DND-41 (cell line): ENCODE measurements at regions not wholly inside any gene's neighbourhood (a gene's known extent, or its start where the extent isn't known, plus 50 kb on each side); places are given as distances from the start of the nearest gene placed in this dataset.

Source experiments
- ATAC-seq: fragments of 200-7000 bp; cut with Tn5 transposase; 3 replicates; pipeline ENCODE4 v1.9.1; 2021; ENCODE audit warnings: low read depth; ENCODE audit not compliant: insufficient read depth
- DNase-seq: peaks from one replicate; pipeline ENCODE4 v3.0.0-alpha.2; 2020
- H2AFZ ChIP-seq: 2 replicates; pipeline ENCODE4 v1.6.0; 2012; ENCODE audit warnings: low read depth, low read length
- H3K27ac ChIP-seq: 2 replicates; pipeline ENCODE4 v1.5.1; 2012; ENCODE audit warnings: low read length, inconsistent platforms
- H3K27me3 ChIP-seq: fragments of 200-600 bp; sonication (generic); 2 replicates; pipeline ENCODE4 v1.6.0; 2012; ENCODE audit warnings: low read length, mild to moderate bottlenecking, inconsistent platforms; ENCODE audit not compliant: insufficient read depth, poor library complexity
- H3K36me3 ChIP-seq: 2 replicates; pipeline ENCODE4 v1.5.1; 2012; ENCODE audit warnings: low read length, inconsistent platforms; ENCODE audit not compliant: insufficient read depth
- H3K4me1 ChIP-seq: 2 replicates; pipeline ENCODE4 v1.5.1; 2012; ENCODE audit warnings: mild to moderate bottlenecking, low read length; ENCODE audit not compliant: insufficient read depth
- H3K4me2 ChIP-seq: 2 replicates; pipeline ENCODE4 v1.6.0; 2012; ENCODE audit warnings: mild to moderate bottlenecking, moderate library complexity, low read length, inconsistent platforms; ENCODE audit not compliant: insufficient read depth
- H3K4me3 ChIP-seq, 2 experiments: fragments of 200-600 bp in 1 of 2; shearing (Covaris generic) in 1 of 2; 2 replicates each; pipeline ENCODE4 v1.5.1; 2012 to 2016; ENCODE audit warnings: inconsistent platforms in 2 of 2, low read length in 2 of 2, mild to moderate bottlenecking in 2 of 2, low read depth in 1 of 2, moderate library complexity in 1 of 2
- H3K79me2 ChIP-seq: 2 replicates; pipeline ENCODE4 v1.6.0; 2012; ENCODE audit warnings: low read length, inconsistent platforms; ENCODE audit not compliant: insufficient read depth
- H3K9ac ChIP-seq: 2 replicates; pipeline ENCODE4 v1.6.0; 2012; ENCODE audit warnings: low read depth, mild to moderate bottlenecking, inconsistent platforms, low read length, moderate library complexity
- H3K9me3 ChIP-seq: 2 replicates; pipeline ENCODE4 v1.5.1; 2012; ENCODE audit warnings: low read length, moderate library complexity, mild to moderate bottlenecking, inconsistent platforms; ENCODE audit not compliant: insufficient read depth, severe bottlenecking
- H4K20me1 ChIP-seq: 2 replicates; pipeline ENCODE4 v1.6.0; 2012; ENCODE audit warnings: low read length; ENCODE audit not compliant: insufficient read depth
- CTCF ChIP-seq: IDR thresholded peaks from 2 replicates; pipeline ENCODE4 v1.5.1; 2012; ENCODE audit warnings: borderline replicate concordance, low read length, moderate library complexity, mild to moderate bottlenecking; ENCODE audit not compliant: poor library complexity, severe bottlenecking; ENCODE audit errors: extremely low read depth
- EZH2 ChIP-seq: IDR thresholded peaks from 3 replicates; pipeline ENCODE4 v1.6.1; 2012; ENCODE audit warnings: borderline replicate concordance, low read depth, mild to moderate bottlenecking, moderate library complexity, low read length, inconsistent platforms; ENCODE audit not compliant: severe bottlenecking

GRCh38 chr6:15714658-15715057, 51.8 kb upstream of the DTNBP1 start:
- H3K79me2 ChIP-seq: no peaks in the 10 kb centered on the region
- H3K27me3 ChIP-seq: peaks cover 8% of the 10 kb centered on the region
- DNase-seq (no peak), ATAC-seq (no peak)
- peaks cover 3% of the 10 kb centered on the region for H3K9me3 ChIP-seq
- no peak overlapping the region for H3K27ac ChIP-seq
- no peak overlapping the region for H2AFZ ChIP-seq
- no peak overlapping the region for H3K9ac ChIP-seq
- no peak overlapping the region for H3K4me3 ChIP-seq
- no peaks in the 10 kb centered on the region for H3K36me3 ChIP-seq
- TF ChIP-seq EZH2: no peak
- TF ChIP-seq CTCF: no peak
- H4K20me1 ChIP-seq: no peaks in the 10 kb centered on the region
- H3K4me1 ChIP-seq: no peaks in the 10 kb centered on the region
- H3K4me2 ChIP-seq: no peak overlapping the region

- no peaks in the 10 kb centered on the region for H4K20me1 ChIP-seq
- H3K27me3 ChIP-seq: peaks cover 8% of the 10 kb centered on the region
- H3K4me2 ChIP-seq: no peak overlapping the region
- no peak overlapping the region for H3K9ac ChIP-seq
- no peaks in the 10 kb centered on the region for H3K79me2 ChIP-seq
- ATAC-seq: no peak
- no peaks in the 10 kb centered on the region for H3K4me1 ChIP-seq
- no peak overlapping the region for H3K27ac ChIP-seq
- DNase-seq: no peak
- H3K4me3 ChIP-seq: no peak overlapping the region
- H3K36me3 ChIP-seq: no peaks in the 10 kb centered on the region
- peaks cover 3% of the 10 kb centered on the region for H3K9me3 ChIP-seq
- no peak overlapping the region for H2AFZ ChIP-seq
- no peak for TF ChIP-seq EZH2
- TF ChIP-seq CTCF: no peak
Observed at GRCh38 chr6:15713325-15713724, 50.5 kb upstream of the DTNBP1 start.

GRCh38 chr6:15712797-15713196, 50.0 kb upstream of the DTNBP1 start:
- Histone ChIP-seq H3K4me2 (no peak overlapping the region), H3K79me2 (no peaks in the 10 kb centered on the region), H2AFZ (no peak overlapping the region), H3K27me3 (peaks cover 8% of the 10 kb centered on the region), H3K36me3 (no peaks in the 10 kb centered on the region), H3K27ac (no peak overlapping the region), H3K9me3 (peaks cover 3% of the 10 kb centered on the region), H3K9ac (no peak overlapping the region), H3K4me1 (no peaks in the 10 kb centered on the region), H3K4me3 (no peak overlapping the region), H4K20me1 (no peaks in the 10 kb centered on the region)
- DNase-seq: no peak
- no peak for TF ChIP-seq CTCF
- no peak for TF ChIP-seq EZH2
- no peak for ATAC-seq
